ENCODE measurements at regions not wholly inside any gene's neighbourhood (a gene's known extent, or its start where the extent isn't known, plus 50 kb on each side); places are given as distances from the start of the nearest gene placed in this dataset.

DNA sequence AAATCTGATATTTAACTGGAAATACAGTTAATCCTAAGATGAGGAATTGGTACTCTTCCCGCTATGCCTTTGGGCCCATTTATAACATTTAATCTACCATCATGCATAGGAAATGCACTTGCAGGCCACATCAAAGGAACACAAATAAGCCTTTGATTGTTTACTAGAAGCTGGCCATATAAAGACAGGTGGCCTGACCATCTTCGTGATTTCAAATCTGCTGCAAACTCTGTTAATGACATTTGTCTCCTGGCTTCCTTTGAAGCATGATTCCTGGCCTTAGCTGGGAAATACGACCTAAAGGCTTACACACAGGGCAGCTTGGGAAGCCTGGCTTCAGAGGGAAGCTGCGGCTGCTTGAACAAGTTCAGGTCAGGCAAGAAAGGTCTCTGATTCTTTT, 552.1 kb downstream of the CDH26 start:
- no peak for DNase-seq (ENCODE audit: low read depth)

- DNase-seq (ENCODE audit: low read depth), result no peak
These were observed 554.2 kb downstream of the CDH26 start for GRCh38 chr20:60512443-60512842.

DNA sequence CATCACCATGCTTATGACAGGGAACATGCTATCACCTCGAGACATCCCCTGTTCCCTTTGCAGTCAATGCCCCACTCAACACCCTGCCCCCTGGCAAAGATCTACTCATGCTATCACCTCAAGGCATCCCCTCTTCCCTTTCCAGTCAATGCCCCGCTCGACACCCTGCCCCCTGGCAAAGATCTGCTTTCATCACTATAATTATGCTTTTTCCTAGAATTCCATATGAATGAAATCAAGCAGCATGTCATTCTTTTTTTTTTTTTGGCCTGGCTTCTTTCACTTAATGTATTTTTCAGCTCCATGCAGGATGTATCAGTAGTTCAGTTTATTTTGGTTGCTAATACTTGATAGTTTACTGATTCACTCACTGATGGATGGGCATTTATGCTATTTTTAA, 554.9 kb downstream of the CDH26 start:
- DNase-seq (ENCODE audit: low read depth), result no peak

DNA sequence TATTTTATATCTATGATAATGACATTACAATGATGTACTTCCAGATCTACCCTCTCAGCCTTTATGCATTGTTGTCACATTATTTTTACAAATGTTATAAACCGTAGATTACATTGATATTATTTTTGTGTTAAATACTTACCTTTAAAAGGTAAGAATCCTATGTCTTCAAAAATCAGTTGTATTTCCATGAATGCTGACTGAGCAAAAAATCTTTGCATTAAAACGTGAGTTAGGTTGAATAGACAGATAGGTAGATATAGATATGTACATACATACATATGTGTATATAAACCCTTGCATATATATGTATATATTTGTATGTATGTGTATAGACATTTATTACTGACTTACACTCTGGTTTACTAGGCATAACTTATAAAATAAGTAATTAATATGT, 558.2 kb downstream of the CDH26 start:
- no peak for DNase-seq (ENCODE audit: low read depth)

DNA sequence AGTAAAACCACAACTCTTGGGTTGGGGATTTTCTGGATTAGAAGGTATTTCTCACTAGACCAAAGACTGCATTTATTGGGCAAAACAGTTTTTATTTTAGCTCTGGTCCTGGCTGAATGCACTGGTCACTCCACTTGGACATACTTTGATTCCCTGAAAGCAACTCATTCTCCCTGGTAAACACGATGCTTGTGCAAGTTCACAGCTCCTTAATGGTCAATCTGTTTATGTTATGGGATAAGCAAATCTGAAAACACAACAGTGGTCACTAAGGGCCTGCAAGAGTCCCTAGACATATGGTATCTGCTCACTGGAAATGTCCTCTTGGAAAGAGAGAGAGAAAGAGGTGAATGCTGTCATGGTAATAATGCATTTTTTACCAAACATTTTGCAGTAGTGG, 559.8 kb downstream of the CDH26 start:
- no peak for DNase-seq (ENCODE audit: low read depth)

- DNase-seq (ENCODE audit: low read depth), result no peak
These were observed 567.2 kb downstream of the CDH26 start for GRCh38 chr20:60525397-60525796.

GRCh38 chr20:60527656-60528055, 569.4 kb downstream of the CDH26 start:
- DNase-seq (ENCODE audit: low read depth), result no peak

DNA sequence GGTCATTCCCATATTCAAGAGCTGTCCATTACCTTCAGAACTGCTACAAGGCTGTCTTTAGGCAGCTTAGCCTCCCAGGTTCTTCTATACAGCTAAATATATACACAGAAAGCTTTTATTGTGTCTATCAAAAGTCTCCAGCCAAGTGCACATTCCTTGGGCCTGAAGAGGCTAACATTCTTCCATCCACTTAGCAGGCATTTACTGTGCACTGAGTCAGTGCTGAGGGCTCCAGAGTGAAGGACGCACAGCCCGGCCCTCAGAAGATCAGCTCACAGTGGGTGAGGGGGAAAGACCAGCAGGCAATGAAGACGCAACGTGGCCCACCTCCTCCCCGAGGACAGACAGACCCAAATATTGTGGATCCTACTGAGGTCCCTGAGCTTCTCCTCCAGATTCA, 569.9 kb downstream of the CDH26 start:
- no peak for DNase-seq (ENCODE audit: low read depth)

DNA sequence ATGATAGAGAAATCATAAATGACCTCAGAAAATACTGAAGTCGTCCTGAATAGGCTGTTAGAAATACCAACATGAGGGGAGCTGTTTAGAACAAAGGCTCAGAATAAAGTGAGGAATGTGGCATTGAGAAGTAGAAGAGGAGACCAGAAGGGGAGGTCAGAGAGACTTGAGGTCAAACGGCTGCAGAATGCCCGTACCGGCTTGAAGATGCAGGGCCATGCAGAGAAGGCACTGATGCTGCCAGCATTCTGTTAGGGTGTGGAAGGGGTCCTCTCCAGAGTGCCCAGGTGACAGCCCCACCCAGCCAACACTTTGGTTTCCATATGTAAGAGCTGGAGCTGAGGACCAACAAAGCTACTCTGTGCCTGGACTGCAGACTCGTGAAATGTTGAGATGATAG, 570.9 kb downstream of the CDH26 start:
- DNase-seq (ENCODE audit: low read depth), result no peak

DNA sequence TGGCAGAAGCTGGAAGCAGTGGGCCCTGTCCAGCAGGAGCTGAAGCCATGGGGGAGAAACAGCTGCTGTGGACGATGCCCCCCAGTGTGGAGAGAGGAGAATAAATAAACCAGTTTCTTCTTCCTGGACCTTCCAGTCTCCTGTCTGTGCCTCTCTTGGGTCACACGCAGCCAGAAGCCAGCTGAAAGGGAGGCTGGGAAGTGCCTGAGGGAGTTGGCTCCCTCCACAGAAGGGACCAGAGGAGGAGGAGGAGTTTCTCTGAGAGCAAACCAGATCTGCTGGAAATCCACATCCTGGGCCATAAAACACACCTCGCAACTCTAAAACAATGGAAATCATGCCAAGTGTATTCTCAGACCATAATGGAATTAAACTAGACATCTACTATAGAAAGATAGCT, 577.0 kb downstream of the CDH26 start:
- DNase-seq (ENCODE audit: low read depth), result no peak

- no peak for DNase-seq (ENCODE audit: low read depth)
These were observed 582.4 kb downstream of the CDH26 start for GRCh38 chr20:60540591-60540990.

DNA sequence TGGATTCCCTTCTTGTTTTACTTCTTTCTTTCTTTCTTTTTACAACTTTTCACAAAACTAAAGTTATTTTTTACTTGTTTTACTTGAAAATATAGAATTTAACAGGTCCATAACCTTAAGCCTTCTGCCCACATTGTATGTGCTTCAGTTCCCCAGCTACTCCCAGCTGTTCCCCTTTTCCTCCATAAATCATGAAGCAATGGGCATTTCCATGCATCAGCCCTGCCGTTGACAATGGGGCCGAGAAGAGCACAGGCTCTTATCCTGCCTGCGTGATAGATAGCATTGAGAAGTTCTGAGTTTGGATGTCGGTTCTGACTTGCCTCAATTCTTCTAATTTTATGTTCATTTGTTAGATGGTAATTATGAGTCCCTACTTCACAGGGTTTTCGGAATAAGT, 583.8 kb downstream of the CDH26 start:
- DNase-seq (ENCODE audit: low read depth), result no peak

GRCh38 chr20:60543598-60543997, 585.4 kb downstream of the CDH26 start:
- no peak for DNase-seq (ENCODE audit: low read depth)

DNA sequence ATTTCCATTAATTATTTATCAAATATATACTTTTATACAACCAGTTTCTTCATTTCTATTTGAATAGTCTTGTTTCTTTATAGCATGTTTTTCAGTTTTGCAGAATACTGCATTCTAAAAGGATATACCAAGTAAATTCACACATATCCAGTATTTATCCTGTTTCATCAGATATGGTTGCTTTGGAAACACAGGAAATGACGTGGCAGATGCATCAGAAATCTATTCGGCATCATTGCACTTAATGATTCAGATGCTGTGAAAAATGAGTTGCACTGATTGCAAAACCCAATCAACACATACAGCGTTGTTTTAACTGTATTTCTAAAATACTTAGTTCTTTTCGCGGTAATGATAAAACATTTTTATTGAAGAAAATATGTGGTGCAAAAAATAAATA, 594.9 kb downstream of the CDH26 start:
- DNase-seq (ENCODE audit: low read depth), result no peak

GRCh38 chr20:60558486-60558885, 600.3 kb downstream of the CDH26 start:
- DNase-seq (ENCODE audit: low read depth), result no peak

DNA sequence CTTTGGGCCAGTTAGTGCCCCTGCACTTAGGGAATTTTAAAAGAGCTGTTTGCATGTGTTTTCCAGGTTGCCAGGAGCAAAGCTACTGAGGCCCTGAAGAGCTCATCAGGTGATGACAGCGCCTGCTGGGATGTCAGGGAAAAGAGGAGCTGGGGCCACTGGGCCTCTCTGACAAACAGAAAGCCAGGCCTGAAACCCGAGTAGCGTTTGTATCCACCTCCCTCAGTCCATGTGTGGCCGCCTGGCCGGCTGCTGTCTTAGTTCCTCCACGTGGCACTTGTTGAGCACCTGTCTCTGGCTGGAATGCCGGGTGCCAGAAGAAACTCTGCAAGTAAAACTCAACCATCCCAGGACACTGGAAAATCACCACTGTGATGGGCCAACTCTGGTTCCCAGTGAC, 601.2 kb downstream of the CDH26 start:
- no peak for DNase-seq (ENCODE audit: low read depth)

DNA sequence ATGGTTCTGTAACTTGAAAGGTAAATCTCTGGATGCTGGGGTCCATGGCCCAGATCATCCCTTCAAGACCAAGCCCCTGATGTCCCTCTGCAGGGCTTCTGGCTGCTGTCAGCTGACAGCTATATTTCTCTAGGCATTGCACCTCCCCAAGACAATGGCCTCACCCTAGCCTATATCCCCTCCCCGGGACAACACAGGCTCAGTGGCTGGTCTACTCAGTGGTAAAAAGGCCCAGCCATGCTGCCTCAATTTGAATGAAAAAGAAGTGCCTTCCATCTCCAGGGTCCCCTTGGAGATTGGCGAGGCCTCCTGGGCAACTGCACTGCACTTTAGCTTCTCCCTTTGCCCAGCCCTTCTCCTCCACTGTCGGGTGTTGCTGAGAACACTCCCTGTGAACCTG, 602.8 kb downstream of the CDH26 start:
- no peak for DNase-seq (ENCODE audit: low read depth)

DNA sequence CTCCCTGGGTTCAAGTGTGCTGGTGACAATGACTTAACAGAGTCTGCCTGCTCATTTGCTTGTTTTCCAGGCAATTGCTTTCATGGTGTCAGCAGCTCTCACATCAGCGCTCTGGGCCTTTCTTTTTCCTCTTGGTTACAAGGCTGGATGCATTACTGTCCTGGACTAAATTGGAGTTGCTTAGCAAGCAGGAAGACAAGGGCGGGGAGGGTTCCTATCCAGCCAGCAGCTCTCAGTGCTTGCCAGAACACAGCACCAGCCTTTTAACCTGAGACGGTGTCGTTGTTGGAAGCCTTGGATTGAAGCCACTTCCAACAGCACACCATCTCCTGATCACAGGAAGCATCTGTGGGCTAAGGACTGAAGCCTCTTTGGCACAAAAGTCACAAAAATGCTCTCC, 606.9 kb downstream of the CDH26 start:
- DNase-seq (ENCODE audit: low read depth), result no peak

- DNase-seq (ENCODE audit: low read depth), result no peak
These were observed 607.3 kb downstream of the CDH26 start for GRCh38 chr20:60565551-60565950.

DNA sequence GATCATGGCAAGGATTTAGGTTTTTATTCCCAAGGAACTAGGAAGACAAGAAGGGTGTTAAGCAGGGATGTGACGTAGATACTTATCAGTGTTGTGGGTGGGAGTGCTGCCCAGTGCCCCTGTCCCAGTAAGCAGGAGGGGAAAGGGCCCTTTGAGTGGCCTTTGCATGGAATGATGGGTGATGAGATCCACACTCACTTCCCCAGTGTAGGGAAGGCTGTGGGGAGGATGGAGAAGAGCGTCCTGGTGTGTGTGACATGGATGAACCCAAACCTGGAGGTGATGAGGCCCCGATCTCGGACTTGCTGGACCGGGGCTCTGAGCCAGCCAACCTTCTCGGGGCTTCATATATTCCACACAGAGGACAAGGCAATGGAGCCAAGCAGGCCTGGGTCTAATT, 610.9 kb downstream of the CDH26 start:
- no peak for DNase-seq (ENCODE audit: low read depth)

- no peak for DNase-seq (ENCODE audit: low read depth)
These were observed 612.5 kb downstream of the CDH26 start for GRCh38 chr20:60570481-60571277.

DNA sequence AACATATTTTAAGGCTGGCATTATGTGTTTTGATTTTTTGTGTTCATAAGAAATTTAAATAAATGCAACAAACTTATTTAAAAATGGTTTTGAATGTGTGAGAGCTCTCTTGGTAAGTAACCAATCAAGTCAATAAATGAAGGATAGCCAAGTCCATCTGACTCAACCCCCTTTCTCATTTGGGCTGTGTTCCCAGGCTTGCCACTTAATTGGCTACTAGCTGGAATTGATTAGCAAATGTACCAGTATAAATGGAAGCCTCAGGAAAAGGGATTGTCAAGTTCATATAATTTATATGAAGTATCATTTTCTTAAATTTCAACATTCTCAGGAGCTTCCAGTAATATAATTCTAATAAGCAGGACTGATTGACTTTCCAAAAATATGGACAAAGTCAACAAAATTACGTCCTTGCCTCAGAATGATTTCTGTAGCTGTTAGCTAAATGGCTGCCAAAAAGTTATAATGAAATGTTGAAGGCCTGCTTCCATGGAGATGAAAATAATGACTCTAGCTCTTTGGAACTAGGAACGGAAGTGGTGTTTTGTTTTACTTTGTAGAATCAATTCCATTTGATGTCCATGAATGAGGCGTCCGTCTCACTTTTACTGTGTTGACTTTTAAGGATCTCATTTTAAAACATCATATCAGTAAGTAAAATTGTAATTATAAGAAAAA, 614.9 kb downstream of the CDH26 start:
- DNase-seq (ENCODE audit: low read depth), result no peak

DNA sequence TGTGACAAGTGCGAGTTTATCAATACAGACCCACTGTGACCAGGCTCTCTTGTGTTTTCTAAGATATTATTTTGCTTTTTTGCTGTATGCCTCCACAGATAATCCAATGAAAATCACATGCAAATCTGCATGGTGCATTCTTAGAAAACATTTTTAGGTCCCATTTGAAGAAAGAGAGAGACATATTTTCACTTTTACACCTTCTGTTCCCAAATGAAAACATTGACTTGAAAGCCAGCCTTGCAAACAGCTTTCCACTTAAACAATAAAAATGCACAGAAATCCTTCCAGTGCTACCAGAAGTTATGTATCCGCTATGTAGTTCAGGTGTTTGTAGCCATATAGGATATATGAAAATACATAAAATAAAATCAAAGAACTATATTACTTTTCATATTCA, 618.0 kb downstream of the CDH26 start:
- no peak for DNase-seq (ENCODE audit: low read depth)

All from forelimb muscle (tissue), 1 donor.